ENCODE measurements at regions not wholly inside any gene's neighbourhood (a gene's known extent, or its start where the extent isn't known, plus 50 kb on each side); places are given as distances from the start of the nearest gene placed in this dataset.

- no peaks in the 10 kb centered on the region for H3K4me1 ChIP-seq
- Mint-ChIP-seq H3K27me3 (ENCODE audit: insufficient read depth, unreplicated experiment) (peaks cover 8% of the 10 kb centered on the region), H3K4me3 (ENCODE audit: unreplicated experiment) (no peak overlapping the region), H3K27ac (ENCODE audit: unreplicated experiment) (no peak overlapping the region), H3K4me1 (ENCODE audit: low read depth, unreplicated experiment) (no peaks in the 10 kb centered on the region), H3K36me3 (ENCODE audit: insufficient read depth, unreplicated experiment) (no peaks in the 10 kb centered on the region), H3K9me3 (ENCODE audit: unreplicated experiment) (no peaks in the 10 kb centered on the region)
- intact Hi-C loops (cut with micrococcal nuclease; ENCODE audit: unreplicated experiment), result no loop called here
- ChIA-PET POLR2A (no interaction called here), CTCF (no interaction called here)
- no TSS peak for BruUV-seq (replicated peaks)
- no peaks in the 10 kb centered on the region for H3K27me3 ChIP-seq (replicated peaks; ENCODE audit: control insufficient read depth, insufficient read depth, low read length)
- no peak overlapping the region for H3K4me3 ChIP-seq (ENCODE audit: low read depth, low read length)
- H3K36me3 ChIP-seq (ENCODE audit: control insufficient read depth, insufficient read depth, low read length), result no peaks in the 10 kb centered on the region
- no peak for DNase-seq
- H3K9me3 ChIP-seq, result no peaks in the 10 kb centered on the region
- no peak for TF ChIP-seq CTCF (IDR thresholded peaks at IDR 0.05; ENCODE audit: insufficient read depth in 1 of 2, low read depth in 1 of 2, low read length in 1 of 2, severe bottlenecking in 1 of 2, unreplicated experiment in 1 of 2)
Measured at GRCh38 chr17:14950686-14951085, 314.4 kb downstream of the PMP22 start.

GRCh38 chr17:14950216-14950615, 314.9 kb downstream of the PMP22 start:
- Mint-ChIP-seq H3K4me3 (ENCODE audit: unreplicated experiment) (no peak overlapping the region), H3K27ac (ENCODE audit: unreplicated experiment) (no peak overlapping the region), H3K9me3 (ENCODE audit: unreplicated experiment) (no peaks in the 10 kb centered on the region), H3K36me3 (ENCODE audit: insufficient read depth, unreplicated experiment) (no peaks in the 10 kb centered on the region), H3K4me1 (ENCODE audit: low read depth, unreplicated experiment) (no peaks in the 10 kb centered on the region), H3K27me3 (ENCODE audit: insufficient read depth, unreplicated experiment) (peaks cover 5% of the 10 kb centered on the region)
- Histone ChIP-seq H3K27me3 (replicated peaks; ENCODE audit: control insufficient read depth, insufficient read depth, low read length) (no peaks in the 10 kb centered on the region), H3K4me3 (ENCODE audit: low read depth, low read length) (no peak overlapping the region), H3K4me1 (no peaks in the 10 kb centered on the region), H3K9me3 (no peaks in the 10 kb centered on the region), H3K36me3 (ENCODE audit: control insufficient read depth, insufficient read depth, low read length) (no peaks in the 10 kb centered on the region)
- intact Hi-C loops (cut with micrococcal nuclease; ENCODE audit: unreplicated experiment), result no loop called here
- no peak for TF ChIP-seq CTCF (IDR thresholded peaks at IDR 0.05; ENCODE audit: insufficient read depth in 1 of 2, low read depth in 1 of 2, low read length in 1 of 2, severe bottlenecking in 1 of 2, unreplicated experiment in 1 of 2)
- no peak for DNase-seq
- no TSS peak for BruUV-seq (replicated peaks)
- POLR2A ChIA-PET, result no interaction called here
- CTCF ChIA-PET, result no interaction called here

GRCh38 chr17:14947671-14948070, 317.5 kb downstream of the PMP22 start:
- H3K36me3 ChIP-seq (ENCODE audit: control insufficient read depth, insufficient read depth, low read length), result no peaks in the 10 kb centered on the region
- H3K4me1 ChIP-seq, result no peaks in the 10 kb centered on the region
- Mint-ChIP-seq H3K4me3 (ENCODE audit: unreplicated experiment) (no peak overlapping the region), H3K27ac (ENCODE audit: unreplicated experiment) (no peak overlapping the region), H3K4me1 (ENCODE audit: low read depth, unreplicated experiment) (no peaks in the 10 kb centered on the region), H3K36me3 (ENCODE audit: insufficient read depth, unreplicated experiment) (no peaks in the 10 kb centered on the region), H3K27me3 (ENCODE audit: insufficient read depth, unreplicated experiment) (no peaks in the 10 kb centered on the region), H3K9me3 (ENCODE audit: unreplicated experiment) (no peaks in the 10 kb centered on the region)
- DNase-seq, result no peak
- H3K9me3 ChIP-seq, result no peaks in the 10 kb centered on the region
- no peak for TF ChIP-seq CTCF (IDR thresholded peaks at IDR 0.05; ENCODE audit: insufficient read depth in 1 of 2, low read depth in 1 of 2, low read length in 1 of 2, severe bottlenecking in 1 of 2, unreplicated experiment in 1 of 2)
- intact Hi-C loops (cut with micrococcal nuclease; ENCODE audit: unreplicated experiment), result no loop called here
- H3K4me3 ChIP-seq (ENCODE audit: low read depth, low read length), result no peak overlapping the region
- no TSS peak for BruUV-seq (replicated peaks)
- no peaks in the 10 kb centered on the region for H3K27me3 ChIP-seq (replicated peaks; ENCODE audit: control insufficient read depth, insufficient read depth, low read length)
- CTCF ChIA-PET, result no interaction called here
- POLR2A ChIA-PET, result no interaction called here

Measured in Caco-2 (cell line).